OCI-LY3 (cell line): ENCODE measurements at regions not wholly inside any gene's neighbourhood (a gene's known extent, or its start where the extent isn't known, plus 50 kb on each side); places are given as distances from the start of the nearest gene placed in this dataset.

Experiments used
- H2AFZ ChIP-seq: fragments of 200-600, 300-600 bp; shearing (Covaris generic); 2 replicates; pipeline ENCODE4 v1.6.0; 2014; ENCODE audit warnings: antibody characterized with exemption, low read depth, low read length
- H3K27ac ChIP-seq: fragments of 200-600, 300-600 bp; sonication (generic); 2 replicates; pipeline ENCODE4 v1.5.1; 2014; ENCODE audit warnings: mild to moderate bottlenecking, low read length, moderate library complexity, mixed read lengths
- H3K27me3 ChIP-seq: fragments of 200-600, 300-600 bp; sonication (generic); 2 replicates; pipeline ENCODE4 v1.6.1; 2014; ENCODE audit warnings: low read depth, low read length, mixed read lengths
- H3K36me3 ChIP-seq: fragments of 200-600, 300-600 bp; sonication (generic); replicated peaks from 2 replicates; pipeline ENCODE3; 2014; ENCODE audit warnings: low read depth, low read length, mixed read lengths
- H3K4me1 ChIP-seq: fragments of 300-600, 200-600 bp; sonication (generic); 2 replicates; pipeline ENCODE4 v1.6.1; 2014; ENCODE audit warnings: low read length, mixed read lengths
- H3K4me2 ChIP-seq: fragments of 200-600, 300-600 bp; sonication (generic); 2 replicates; pipeline ENCODE4 v1.6.1; 2014; ENCODE audit warnings: low read length, mixed read lengths
- H3K4me3 ChIP-seq: fragments of 300-600, 200-600 bp; sonication (generic); 2 replicates; pipeline ENCODE4 v1.5.1; 2014; ENCODE audit warnings: antibody characterized with exemption, mild to moderate bottlenecking, low read length, moderate library complexity
- H3K79me2 ChIP-seq: fragments of 300-600, 200-600 bp; shearing (Covaris generic); 2 replicates; pipeline ENCODE4 v1.6.1; 2014; ENCODE audit warnings: mild to moderate bottlenecking, low read length, mixed read lengths
- H3K9ac ChIP-seq: fragments of 300-600, 200-600 bp; shearing (Covaris generic); 2 replicates; pipeline ENCODE4 v1.6.0; 2014; ENCODE audit warnings: mild to moderate bottlenecking, low read length, moderate library complexity
- H3K9me3 ChIP-seq: fragments of 200-600, 300-600 bp; shearing (Covaris generic); 2 replicates; pipeline ENCODE4 v1.6.1; 2014; ENCODE audit warnings: low read length, mixed read lengths; ENCODE audit not compliant: insufficient read depth
- H4K20me1 ChIP-seq: fragments of 200-600, 300-600 bp; sonication (generic); 2 replicates; pipeline ENCODE4 v1.6.1; 2016; ENCODE audit warnings: low read length, mixed read lengths; ENCODE audit not compliant: insufficient read depth
- CTCF ChIP-seq: fragments of 200-600, 300-600 bp; sonication (generic); IDR thresholded peaks from 2 replicates; pipeline ENCODE4 v1.5.1; 2014; ENCODE audit warnings: antibody characterized with exemption, low read length, low read depth
- EZH2phosphoT487 ChIP-seq: fragments of 200-600 bp; shearing (Covaris generic); IDR thresholded peaks from 2 replicates; pipeline ENCODE4 v1.6.1; 2018; ENCODE audit warnings: antibody characterized with exemption, mixed run types, low read depth

GRCh38 chr13:86383561-86383960 is 584.3 kb upstream of the SLITRK6 start:
- no peak overlapping the region for H2AFZ ChIP-seq
- no peaks in the 10 kb centered on the region for H4K20me1 ChIP-seq
- no peaks in the 10 kb centered on the region for H3K9me3 ChIP-seq
- TF ChIP-seq EZH2phosphoT487: no peak
- no peak for TF ChIP-seq CTCF
- H3K36me3 ChIP-seq: no peaks in the 10 kb centered on the region
- H3K27ac ChIP-seq: no peak overlapping the region
- H3K79me2 ChIP-seq: no peaks in the 10 kb centered on the region
- no peak overlapping the region for H3K9ac ChIP-seq
- H3K4me3 ChIP-seq: no peak overlapping the region
- no peaks in the 10 kb centered on the region for H3K27me3 ChIP-seq
- no peak overlapping the region for H3K4me2 ChIP-seq
- H3K4me1 ChIP-seq: no peaks in the 10 kb centered on the region

- Histone ChIP-seq H3K4me3 (no peak overlapping the region), H3K79me2 (no peaks in the 10 kb centered on the region), H2AFZ (no peak overlapping the region), H3K9me3 (no peaks in the 10 kb centered on the region), H4K20me1 (no peaks in the 10 kb centered on the region), H3K27ac (no peak overlapping the region), H3K9ac (no peak overlapping the region), H3K36me3 (no peaks in the 10 kb centered on the region), H3K4me1 (no peaks in the 10 kb centered on the region), H3K27me3 (no peaks in the 10 kb centered on the region), H3K4me2 (no peak overlapping the region)
- TF ChIP-seq EZH2phosphoT487 (no peak), CTCF (no peak)
Measured at GRCh38 chr13:86397635-86398034, 598.4 kb upstream of the SLITRK6 start.

- H3K27ac ChIP-seq: no peak overlapping the region
- H3K79me2 ChIP-seq: no peaks in the 10 kb centered on the region
- no peaks in the 10 kb centered on the region for H4K20me1 ChIP-seq
- H3K9ac ChIP-seq: no peak overlapping the region
- TF ChIP-seq EZH2phosphoT487 (no peak), CTCF (no peak)
- no peaks in the 10 kb centered on the region for H3K27me3 ChIP-seq
- no peaks in the 10 kb centered on the region for H3K36me3 ChIP-seq
- H3K4me3 ChIP-seq: no peak overlapping the region
- no peaks in the 10 kb centered on the region for H3K4me1 ChIP-seq
- no peak overlapping the region for H3K4me2 ChIP-seq
- no peak overlapping the region for H2AFZ ChIP-seq
- no peaks in the 10 kb centered on the region for H3K9me3 ChIP-seq
Measured at GRCh38 chr13:86399572-86399971, 600.4 kb upstream of the SLITRK6 start.

GRCh38 chr13:86402500-86402899 is 603.3 kb upstream of the SLITRK6 start:
- Histone ChIP-seq H3K9me3 (no peaks in the 10 kb centered on the region), H3K27ac (no peak overlapping the region), H3K9ac (no peak overlapping the region), H3K36me3 (no peaks in the 10 kb centered on the region), H3K4me3 (peak overlapping the region; percentile 19; the same call in 1 of the 2 replicates), H4K20me1 (no peaks in the 10 kb centered on the region), H3K4me1 (no peaks in the 10 kb centered on the region), H3K79me2 (no peaks in the 10 kb centered on the region), H3K27me3 (no peaks in the 10 kb centered on the region), H3K4me2 (peak overlapping the region; percentile 37), H2AFZ (peak overlapping the region; percentile 13)
- no peak for TF ChIP-seq CTCF
- TF ChIP-seq EZH2phosphoT487: no peak
